ENCODE measurements at regions not wholly inside any gene's neighbourhood (a gene's known extent, or its start where the extent isn't known, plus 50 kb on each side); places are given as distances from the start of the nearest gene placed in this dataset.

DNA sequence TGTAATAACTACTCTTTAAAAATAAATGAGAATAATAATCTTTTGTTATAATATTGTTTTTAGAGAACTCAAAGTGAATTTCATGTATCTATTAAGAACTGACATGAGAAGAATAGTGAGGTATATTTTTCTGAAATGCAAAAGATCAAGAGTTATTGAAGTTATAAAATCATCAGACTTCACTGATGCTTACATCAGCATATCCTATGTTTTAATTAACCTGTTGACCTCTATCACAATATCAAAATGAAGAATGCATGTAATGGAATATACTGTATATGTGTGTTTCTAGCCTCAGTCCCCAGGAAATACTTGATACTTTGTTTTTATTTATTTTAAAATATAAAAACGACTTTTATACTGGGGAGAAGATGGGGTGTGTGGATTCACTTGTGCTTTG, 533.1 kb downstream of the KCTD16 start:
- H3K36me3 ChIP-seq (ENCODE audit: control insufficient read depth, insufficient read depth, low read length) = no peaks in the 10 kb centered on the region
- no TSS peak for BruUV-seq (replicated peaks)
- CTCF ChIA-PET (ENCODE audit: low intra/inter-chr PET ratio) = no interaction called here
- TF ChIP-seq ZNF445 (CRISPR knock-in tag; IDR thresholded peaks at IDR 0.05; ENCODE audit: low read depth) = no peak
- TF ChIP-seq KLF6 (CRISPR knock-in tag; IDR thresholded peaks at IDR 0.05; ENCODE audit: borderline replicate concordance) = no peak
- TF ChIP-seq ZNF133 (CRISPR knock-in tag; IDR thresholded peaks at IDR 0.05) = no peak
- no peak for TF ChIP-seq TCF7L2 (IDR thresholded peaks at IDR 0.05; ENCODE audit: low read depth, low read length)
- no peak for TF ChIP-seq RERE (CRISPR knock-in tag; IDR thresholded peaks at IDR 0.05; ENCODE audit: borderline replicate concordance)
- no peak for TF ChIP-seq NONO (IDR thresholded peaks at IDR 0.05; ENCODE audit: low read depth in 2 of 2, low read length in 1 of 2)
- no peak for TF ChIP-seq NFRKB (IDR thresholded peaks at IDR 0.05; ENCODE audit: low read depth)
- TF ChIP-seq ZNF436 (CRISPR knock-in tag; IDR thresholded peaks at IDR 0.05) = no peak
- TF ChIP-seq ZNF165 (CRISPR knock-in tag; IDR thresholded peaks at IDR 0.05; ENCODE audit: borderline replicate concordance) = no peak
- TF ChIP-seq ZBTB49 (CRISPR knock-in tag; IDR thresholded peaks at IDR 0.05; ENCODE audit: borderline replicate concordance) = no peak
- TF ChIP-seq MTA2 (IDR thresholded peaks at IDR 0.05; ENCODE audit: low read depth) = no peak
- no peak for TF ChIP-seq ZKSCAN3 (CRISPR knock-in tag; IDR thresholded peaks at IDR 0.05)
- TF ChIP-seq JUNB (CRISPR knock-in tag; conservative IDR thresholded peaks at IDR 0.05) = no peak
- no peak for TF ChIP-seq TFAM (CRISPR knock-in tag; conservative IDR thresholded peaks at IDR 0.05)
- no peak for TF ChIP-seq OTX1 (CRISPR knock-in tag; IDR thresholded peaks at IDR 0.05)
- TF ChIP-seq ZEB2 (IDR thresholded peaks at IDR 0.05) = no peak
- no peak for TF ChIP-seq ZNF146 (CRISPR knock-in tag; IDR thresholded peaks at IDR 0.05; ENCODE audit: unreplicated experiment)
- TF ChIP-seq ZNF384 (IDR thresholded peaks at IDR 0.05; ENCODE audit: low read depth, low read length) = no peak
- TF ChIP-seq SNIP1 (IDR thresholded peaks at IDR 0.05; ENCODE audit: low read depth) = no peak

More for the DNA sequence above, 533.1 kb downstream of the KCTD16 start:
- 0% methylated on average over 1 of the region's 1 CpG for WGBS (ENCODE audit: insufficient coverage, low coverage, missing lambda C conversion rate)
- intact Hi-C loops (cut with micrococcal nuclease) = no loop called here
- POLR2A ChIA-PET = no interaction called here
- H3K9me1 ChIP-seq (ENCODE audit: control insufficient read depth, insufficient read depth, low read length) = no peaks in the 10 kb centered on the region
- ATAC-seq (no peak), FAIRE-seq (no peak), DNase-seq (ENCODE audit: extremely low read depth in 1 of 4, low spot score in 3 of 4) (no peak)
- H3K9ac ChIP-seq (ENCODE audit: insufficient read depth in 1 of 2, low read depth in 2 of 2, low read length in 2 of 2) = no peak overlapping the region
- H3K4me3 ChIP-seq = no peak overlapping the region
- H3K27me3 ChIP-seq (ENCODE audit: control insufficient read depth in 2 of 2, insufficient read depth in 2 of 2, low read length in 2 of 2) = no peaks in the 10 kb centered on the region
- H3K27ac ChIP-seq (ENCODE audit: extremely low read depth, low read depth, low read length) = no peak overlapping the region
- no peaks in the 10 kb centered on the region for H3K79me2 ChIP-seq (ENCODE audit: control insufficient read depth, insufficient read depth, low read length)
- no peak overlapping the region for H3K4me2 ChIP-seq (ENCODE audit: insufficient read depth, low read length)
- H3K4me1 ChIP-seq (replicated peaks in 1 of 2; ENCODE audit: control insufficient read depth in 2 of 2, insufficient read depth in 2 of 2, low read length in 2 of 2) = no peaks in the 10 kb centered on the region
- no peaks in the 10 kb centered on the region for H4K20me1 ChIP-seq (replicated peaks; ENCODE audit: control insufficient read depth, insufficient read depth, low read length)
- in situ Hi-C loops (cut with MboI) = no loop called here
- H3K9me3 ChIP-seq (replicated peaks; ENCODE audit: control insufficient read depth, insufficient read depth, low read depth, low read length) = no peaks in the 10 kb centered on the region
- no peak overlapping the region for H2AFZ ChIP-seq (ENCODE audit: low read depth, low read length)

All from K562 (cell line).